ENCODE measurements at regions not wholly inside any gene's neighbourhood (a gene's known extent, or its start where the extent isn't known, plus 50 kb on each side); places are given as distances from the start of the nearest gene placed in this dataset.

- Mint-ChIP-seq H3K4me1 (no peaks in the 10 kb centered on the region), H3K4me3 (no peak overlapping the region), H3K36me3 (ENCODE audit: low read depth) (no peaks in the 10 kb centered on the region), H3K9me3 (no peaks in the 10 kb centered on the region), H3K27ac (no peak overlapping the region), H3K27me3 (peaks cover 3% of the 10 kb centered on the region)
- ATAC-seq (no peak), DNase-seq (no peak)
Observed at GRCh38 chr12:115661112-115661511, 616.4 kb downstream of the MED13L start.

GRCh38 chr12:115660211-115660805 lies 617.2 kb downstream of the MED13L start:
- DNase-seq (no peak), ATAC-seq (no peak)
- peaks cover 3% of the 10 kb centered on the region for H3K27me3 Mint-ChIP-seq
- H3K4me3 Mint-ChIP-seq = no peak overlapping the region
- H3K27ac Mint-ChIP-seq = no peak overlapping the region
- no peaks in the 10 kb centered on the region for H3K36me3 Mint-ChIP-seq (ENCODE audit: low read depth)
- H3K4me1 Mint-ChIP-seq = no peaks in the 10 kb centered on the region
- no peaks in the 10 kb centered on the region for H3K9me3 Mint-ChIP-seq

- ATAC-seq = no peak
- Mint-ChIP-seq H3K27me3 (peaks cover 3% of the 10 kb centered on the region), H3K27ac (no peak overlapping the region), H3K36me3 (ENCODE audit: low read depth) (no peaks in the 10 kb centered on the region), H3K4me1 (no peaks in the 10 kb centered on the region), H3K4me3 (no peak overlapping the region), H3K9me3 (no peaks in the 10 kb centered on the region)
- no peak for DNase-seq
Observed at GRCh38 chr12:115659422-115659821, 618.1 kb downstream of the MED13L start.

GRCh38 chr12:115657081-115658013 lies 620.1 kb downstream of the MED13L start:
- no peak for ATAC-seq
- Mint-ChIP-seq H3K4me3 (no peak overlapping the region), H3K4me1 (no peaks in the 10 kb centered on the region), H3K27ac (no peak overlapping the region), H3K27me3 (peaks cover 3% of the 10 kb centered on the region), H3K36me3 (ENCODE audit: low read depth) (no peaks in the 10 kb centered on the region), H3K9me3 (no peaks in the 10 kb centered on the region)
- no peak for DNase-seq

GRCh38 chr12:115650026-115650425 lies 627.5 kb downstream of the MED13L start:
- H3K4me1 Mint-ChIP-seq = no peaks in the 10 kb centered on the region
- no peak for ATAC-seq

GRCh38 chr12:115648463-115648862 lies 629.0 kb downstream of the MED13L start:
- Mint-ChIP-seq H3K27ac (no peak overlapping the region), H3K9me3 (peaks cover 10% of the 10 kb centered on the region), H3K4me3 (no peak overlapping the region), H3K4me1 (no peaks in the 10 kb centered on the region), H3K27me3 (no peaks in the 10 kb centered on the region), H3K36me3 (ENCODE audit: low read depth) (no peaks in the 10 kb centered on the region)
- DNase-seq (no peak), ATAC-seq (no peak)

More at GRCh38 chr12:115650026-115650425, 627.5 kb downstream of the MED13L start:
- no peak for DNase-seq
- Mint-ChIP-seq H3K4me3 (no peak overlapping the region), H3K9me3 (peaks cover 10% of the 10 kb centered on the region), H3K36me3 (ENCODE audit: low read depth) (no peaks in the 10 kb centered on the region), H3K27me3 (no peaks in the 10 kb centered on the region), H3K27ac (no peak overlapping the region)

- DNase-seq = no peak
- Mint-ChIP-seq H3K4me1 (no peaks in the 10 kb centered on the region), H3K4me3 (no peak overlapping the region), H3K36me3 (ENCODE audit: low read depth) (no peaks in the 10 kb centered on the region), H3K27ac (no peak overlapping the region), H3K27me3 (peaks cover 3% of the 10 kb centered on the region), H3K9me3 (peaks cover 10% of the 10 kb centered on the region)
- ATAC-seq = no peak
Observed at GRCh38 chr12:115646210-115646609, 631.3 kb downstream of the MED13L start.

GRCh38 chr12:115640929-115641328 lies 636.6 kb downstream of the MED13L start:
- ATAC-seq (no peak), DNase-seq (no peak)
- no peak overlapping the region for H3K27ac Mint-ChIP-seq
- no peaks in the 10 kb centered on the region for H3K9me3 Mint-ChIP-seq
- no peaks in the 10 kb centered on the region for H3K4me1 Mint-ChIP-seq
- peaks cover 3% of the 10 kb centered on the region for H3K27me3 Mint-ChIP-seq
- no peaks in the 10 kb centered on the region for H3K36me3 Mint-ChIP-seq (ENCODE audit: low read depth)
- no peak overlapping the region for H3K4me3 Mint-ChIP-seq

- no peaks in the 10 kb centered on the region for H3K36me3 Mint-ChIP-seq (ENCODE audit: low read depth)
- DNase-seq = no peak
- no peak overlapping the region for H3K27ac Mint-ChIP-seq
- ATAC-seq = no peak
- H3K9me3 Mint-ChIP-seq = no peaks in the 10 kb centered on the region
- peaks cover 3% of the 10 kb centered on the region for H3K27me3 Mint-ChIP-seq
- H3K4me1 Mint-ChIP-seq = no peaks in the 10 kb centered on the region
- no peak overlapping the region for H3K4me3 Mint-ChIP-seq
Observed at GRCh38 chr12:115639648-115640012, 637.9 kb downstream of the MED13L start.

GRCh38 chr12:115638733-115639647 lies 638.5 kb downstream of the MED13L start:
- DNase-seq (no peak), ATAC-seq (no peak)
- Mint-ChIP-seq H3K9me3 (no peaks in the 10 kb centered on the region), H3K27ac (no peak overlapping the region), H3K27me3 (peaks cover 3% of the 10 kb centered on the region), H3K36me3 (ENCODE audit: low read depth) (no peaks in the 10 kb centered on the region), H3K4me1 (no peaks in the 10 kb centered on the region), H3K4me3 (no peak overlapping the region)

- no peaks in the 10 kb centered on the region for H3K36me3 Mint-ChIP-seq (ENCODE audit: low read depth)
- no peaks in the 10 kb centered on the region for H3K27me3 Mint-ChIP-seq
- H3K9me3 Mint-ChIP-seq = no peaks in the 10 kb centered on the region
- H3K4me1 Mint-ChIP-seq = no peaks in the 10 kb centered on the region
- no peak overlapping the region for H3K27ac Mint-ChIP-seq
- DNase-seq (no peak), ATAC-seq (no peak)
- no peak overlapping the region for H3K4me3 Mint-ChIP-seq
Observed at GRCh38 chr12:115636546-115636945, 640.9 kb downstream of the MED13L start.

- ATAC-seq (no peak), DNase-seq (no peak)
- H3K9me3 Mint-ChIP-seq = no peaks in the 10 kb centered on the region
- H3K36me3 Mint-ChIP-seq (ENCODE audit: low read depth) = no peaks in the 10 kb centered on the region
- no peak overlapping the region for H3K4me3 Mint-ChIP-seq
- H3K27ac Mint-ChIP-seq = no peak overlapping the region
- H3K4me1 Mint-ChIP-seq = no peaks in the 10 kb centered on the region
- H3K27me3 Mint-ChIP-seq = no peaks in the 10 kb centered on the region
Observed at GRCh38 chr12:115632308-115632707, 645.2 kb downstream of the MED13L start.

- H3K36me3 Mint-ChIP-seq (ENCODE audit: low read depth) = no peaks in the 10 kb centered on the region
- no peak for ATAC-seq
- H3K9me3 Mint-ChIP-seq = no peaks in the 10 kb centered on the region
- H3K27ac Mint-ChIP-seq = no peak overlapping the region
- no peaks in the 10 kb centered on the region for H3K27me3 Mint-ChIP-seq
- DNase-seq = no peak
- no peaks in the 10 kb centered on the region for H3K4me1 Mint-ChIP-seq
- H3K4me3 Mint-ChIP-seq = no peak overlapping the region
Observed at GRCh38 chr12:115630136-115630535, 647.4 kb downstream of the MED13L start.

- Mint-ChIP-seq H3K9me3 (no peaks in the 10 kb centered on the region), H3K36me3 (ENCODE audit: low read depth) (no peaks in the 10 kb centered on the region), H3K4me3 (no peak overlapping the region), H3K27ac (no peak overlapping the region), H3K4me1 (no peaks in the 10 kb centered on the region), H3K27me3 (peaks cover 5% of the 10 kb centered on the region)
- ATAC-seq = no peak
- DNase-seq = no peak
Observed at GRCh38 chr12:115626210-115626609, 651.3 kb downstream of the MED13L start.

Data from activated naive CD8-positive, alpha-beta T cell treated with anti-CD3 and anti-CD28 coated beads, Interleukin-2, amount 50 U/mL, for 24 hours (primary cell).